Retinal pigment epithelial cell (primary cell): ENCODE measurements at regions not wholly inside any gene's neighbourhood (a gene's known extent, or its start where the extent isn't known, plus 50 kb on each side); places are given as distances from the start of the nearest gene placed in this dataset.

Source experiments
- DNase-seq: peaks from one replicate; pipeline ENCODE4 v3.0.0-alpha.2; 2010; ENCODE audit warnings: low read depth
- H3K4me3 ChIP-seq: 2 replicates; pipeline ENCODE4 v1.5.1; 2011; ENCODE audit warnings: mild to moderate bottlenecking, low read length, control low read depth, moderate library complexity
- CTCF ChIP-seq: conservative IDR thresholded peaks from 2 replicates; pipeline ENCODE4 v1.5.1; 2011; ENCODE audit warnings: low read depth, low read length, control low read depth, inconsistent platforms

DNA sequence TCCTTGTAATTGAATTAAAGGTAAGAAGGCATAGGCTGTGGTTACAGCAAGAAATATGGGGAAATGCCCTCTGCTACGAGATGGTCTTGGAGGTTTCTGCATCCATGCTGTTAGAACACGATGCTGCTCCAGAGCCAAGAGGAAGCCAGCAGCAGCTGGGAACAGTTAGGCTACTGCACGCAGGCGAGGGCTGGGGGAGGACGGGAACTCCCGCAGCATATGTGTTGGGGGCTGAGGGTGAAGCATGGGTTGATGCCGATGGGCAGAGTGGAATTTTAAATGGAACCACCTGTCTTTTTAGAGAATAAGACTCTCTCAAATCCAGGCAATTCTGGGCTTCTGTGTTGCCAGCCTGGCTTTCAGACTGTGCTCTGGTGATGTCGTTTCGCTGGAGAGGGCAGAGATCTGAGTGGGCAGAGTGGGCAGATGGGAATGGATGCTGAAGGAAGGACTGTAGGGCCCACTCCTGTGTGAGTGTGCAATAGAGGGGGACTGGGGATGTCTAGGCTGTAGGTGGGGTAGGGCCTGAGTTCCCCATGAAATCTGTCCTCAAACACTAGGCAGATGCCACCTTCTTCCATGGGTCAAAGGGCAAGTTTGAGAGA, 417.0 kb upstream of the TPM1 start:
- TF ChIP-seq CTCF: no peak
- DNase-seq: no peak
- H3K4me3 ChIP-seq: no peak overlapping the region

GRCh38 chr15:62626903-62627302, 415.6 kb upstream of the TPM1 start:
- DNase-seq: no peak
- no peak for TF ChIP-seq CTCF
- no peak overlapping the region for H3K4me3 ChIP-seq

DNA sequence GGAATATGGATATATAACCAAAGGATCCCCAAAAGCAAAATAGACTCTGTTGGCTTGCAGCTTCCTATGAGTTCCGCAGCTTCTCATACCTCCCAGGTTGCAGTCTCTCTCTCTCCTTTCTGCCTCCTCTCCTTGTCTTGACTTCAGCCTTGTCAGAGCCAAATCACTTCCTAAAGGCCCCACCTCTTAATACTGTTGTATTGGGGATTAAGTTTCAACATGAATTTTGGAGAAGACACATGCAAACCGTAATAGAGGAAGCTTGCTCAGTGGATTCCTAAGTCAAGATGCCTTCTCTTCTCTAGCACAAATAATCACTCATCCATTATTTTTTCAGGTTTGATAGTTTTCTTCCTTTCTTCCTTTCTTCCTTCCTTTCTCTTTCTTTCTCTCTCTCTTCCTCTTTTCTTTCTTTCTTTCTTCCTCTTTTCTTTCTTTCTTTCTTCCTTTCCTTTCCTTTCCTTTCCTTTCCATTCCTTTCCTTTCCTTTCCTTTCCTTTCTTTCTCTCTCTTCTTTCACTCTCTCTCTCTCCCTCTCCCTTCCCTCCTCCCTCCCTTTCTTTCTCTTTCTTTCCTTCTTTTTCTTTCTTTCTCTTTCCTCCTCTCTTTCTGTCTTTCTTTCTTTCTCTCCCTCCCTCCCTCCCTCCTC, 411.3 kb upstream of the TPM1 start:
- DNase-seq: no peak
- no peak for TF ChIP-seq CTCF
- H3K4me3 ChIP-seq: no peak overlapping the region

GRCh38 chr15:62636823-62637573, 405.5 kb upstream of the TPM1 start:
- no peak overlapping the region for H3K4me3 ChIP-seq
- no peak for TF ChIP-seq CTCF

DNA sequence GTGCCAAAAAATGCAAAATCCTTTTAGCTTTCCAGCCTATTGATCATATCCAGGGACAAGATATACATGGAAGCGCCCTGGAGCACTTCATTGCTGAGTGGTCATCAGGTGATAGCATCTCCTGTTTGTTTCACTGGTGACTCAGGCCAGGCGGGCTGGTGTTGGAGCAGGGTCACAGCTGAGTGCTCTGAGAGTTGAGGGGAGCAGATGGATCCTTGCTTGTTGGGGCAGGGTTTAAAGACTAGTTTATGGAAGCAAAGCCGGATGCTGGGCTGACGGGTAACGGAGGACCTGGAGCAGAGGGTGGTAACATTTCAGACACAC, 405.0 kb upstream of the TPM1 start:
- no peak for TF ChIP-seq CTCF
- H3K4me3 ChIP-seq: no peak overlapping the region
- DNase-seq: no peak

More at GRCh38 chr15:62636823-62637573, 405.5 kb upstream of the TPM1 start:
- DNase-seq: no peak

DNA sequence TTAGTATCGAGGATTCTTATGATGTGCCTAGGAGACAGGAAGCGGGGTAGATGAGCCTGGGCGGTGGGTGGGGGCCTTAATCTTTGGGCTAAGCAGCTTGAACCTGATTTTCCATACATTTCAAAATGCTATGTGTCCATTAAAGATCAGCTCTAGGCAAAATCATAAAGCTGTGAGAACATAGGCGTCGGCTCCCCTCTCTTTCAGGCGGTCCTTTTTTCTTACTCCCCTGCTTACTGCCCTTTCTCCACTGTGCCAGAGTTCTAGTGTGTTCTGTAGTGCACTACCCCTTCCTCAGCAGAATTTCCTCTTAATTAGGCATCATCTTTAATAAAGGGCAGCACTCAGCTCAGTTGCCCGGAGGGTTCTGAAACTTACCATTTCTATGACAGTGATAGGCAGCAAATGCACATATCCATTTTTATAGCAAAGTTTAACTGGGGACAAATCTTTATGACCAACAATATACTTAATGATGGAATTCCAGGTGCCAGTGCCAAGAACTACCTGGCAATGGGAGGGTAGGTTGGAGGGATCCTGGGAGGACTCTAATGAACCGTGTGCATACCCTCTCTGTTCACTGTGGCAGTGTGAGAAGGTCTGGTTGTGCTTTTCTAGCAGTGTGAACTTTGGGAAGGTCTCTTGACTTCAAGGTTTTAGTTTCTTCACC, 404.5 kb upstream of the TPM1 start:
- H3K4me3 ChIP-seq: no peak overlapping the region
- DNase-seq: no peak
- TF ChIP-seq CTCF: no peak
